ENCODE measurements at regions not wholly inside any gene's neighbourhood (a gene's known extent, or its start where the extent isn't known, plus 50 kb on each side); places are given as distances from the start of the nearest gene placed in this dataset.
"Not testable (repeated sequence)": the region's sequence is repeated elsewhere in the genome, so short reads cannot be mapped to it uniquely, and the experiment has no call there.

GRCh38 chr1:83134322-83135014 is 864.5 kb downstream of the TTLL7 start:
- H3K36me3 ChIP-seq; intact Hi-C loops (cut with micrococcal nuclease); H3K27ac ChIP-seq (replicated peaks); H3K4me3 ChIP-seq; H3K9me3 ChIP-seq (replicated peaks); H3K4me1 ChIP-seq; DNase-seq; H3K27me3 ChIP-seq (ENCODE audit: low read depth): not testable (repeated sequence)

GRCh38 chr1:83131692-83131955 is 867.3 kb downstream of the TTLL7 start:
- no peak for DNase-seq
- Histone ChIP-seq H3K27ac (replicated peaks) (no peak overlapping the region), H3K9me3 (replicated peaks) (no peaks in the 10 kb centered on the region), H3K36me3 (no peaks in the 10 kb centered on the region), H3K4me1 (no peaks in the 10 kb centered on the region), H3K27me3 (ENCODE audit: low read depth) (no peaks in the 10 kb centered on the region), H3K4me3 (no peak overlapping the region)
- TF ChIP-seq CTCF (IDR thresholded peaks at IDR 0.05; ENCODE audit: borderline replicate concordance), result no peak
- intact Hi-C loops (cut with micrococcal nuclease), result no loop called here

GRCh38 chr1:83130886-83131691 is 867.8 kb downstream of the TTLL7 start:
- Histone ChIP-seq H3K27ac (replicated peaks) (no peak overlapping the region), H3K9me3 (replicated peaks) (no peaks in the 10 kb centered on the region), H3K27me3 (ENCODE audit: low read depth) (no peaks in the 10 kb centered on the region), H3K4me3 (no peak overlapping the region), H3K4me1 (no peaks in the 10 kb centered on the region), H3K36me3 (no peaks in the 10 kb centered on the region)
- DNase-seq, result no peak
- TF ChIP-seq CTCF (IDR thresholded peaks at IDR 0.05; ENCODE audit: borderline replicate concordance), result no peak
- intact Hi-C loops (cut with micrococcal nuclease), result no loop called here

GRCh38 chr1:83129107-83129506 is 869.8 kb downstream of the TTLL7 start:
- H3K4me3 ChIP-seq, result no peak overlapping the region
- H3K27me3 ChIP-seq (ENCODE audit: low read depth), result no peaks in the 10 kb centered on the region
- H3K9me3 ChIP-seq (replicated peaks), result no peaks in the 10 kb centered on the region
- TF ChIP-seq CTCF (IDR thresholded peaks at IDR 0.05; ENCODE audit: borderline replicate concordance), result no peak
- intact Hi-C loops (cut with micrococcal nuclease), result no loop called here
- DNase-seq, result no peak
- H3K36me3 ChIP-seq, result no peaks in the 10 kb centered on the region
- no peaks in the 10 kb centered on the region for H3K4me1 ChIP-seq
- no peak overlapping the region for H3K27ac ChIP-seq (replicated peaks)

DNA sequence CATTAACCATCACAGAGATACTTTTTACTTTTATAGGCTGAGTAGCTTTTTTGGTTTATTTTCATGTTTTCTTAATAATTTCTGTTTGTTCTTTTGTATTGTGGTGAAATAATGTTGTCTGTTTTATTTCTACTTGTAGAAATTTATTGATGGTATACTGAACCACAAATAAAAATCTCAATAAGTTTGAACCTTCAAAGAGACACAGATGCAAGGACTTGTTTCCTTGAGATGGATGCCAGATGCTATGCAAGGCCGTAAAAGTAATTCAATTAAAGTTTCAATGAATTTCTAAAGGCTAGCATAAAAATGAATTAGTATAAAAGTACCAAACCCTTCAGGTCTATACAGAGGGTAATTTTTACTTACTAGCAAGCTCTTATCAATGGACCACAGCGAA is 873.5 kb downstream of the TTLL7 start:
- Histone ChIP-seq H3K27ac (replicated peaks) (no peak overlapping the region), H3K9me3 (replicated peaks) (no peaks in the 10 kb centered on the region), H3K36me3 (no peaks in the 10 kb centered on the region), H3K4me3 (no peak overlapping the region), H3K4me1 (no peaks in the 10 kb centered on the region), H3K27me3 (ENCODE audit: low read depth) (no peaks in the 10 kb centered on the region)
- DNase-seq, result no peak
- no peak for TF ChIP-seq CTCF (IDR thresholded peaks at IDR 0.05; ENCODE audit: borderline replicate concordance)
- intact Hi-C loops (cut with micrococcal nuclease), result no loop called here

DNA sequence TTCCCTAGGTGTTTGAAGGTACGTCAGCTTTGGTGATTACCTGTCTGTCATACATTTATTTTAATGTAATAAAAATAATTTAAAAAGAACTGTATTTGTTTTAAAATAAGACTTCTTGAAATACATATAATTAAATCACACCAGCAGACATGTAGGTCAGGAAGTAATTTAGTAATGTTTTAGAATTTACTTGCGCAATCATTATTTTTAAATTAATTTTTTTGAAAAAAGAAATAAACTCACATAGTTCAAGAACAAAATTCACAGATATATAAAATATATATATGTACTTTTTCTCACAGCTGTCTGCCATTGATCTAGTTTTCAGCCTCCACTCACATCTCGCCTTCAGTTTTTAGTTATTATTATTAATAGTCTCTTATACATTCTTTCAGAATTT is 875.9 kb downstream of the TTLL7 start:
- no peak for TF ChIP-seq CTCF (IDR thresholded peaks at IDR 0.05; ENCODE audit: borderline replicate concordance)
- no peaks in the 10 kb centered on the region for H3K9me3 ChIP-seq (replicated peaks)
- DNase-seq, result no peak
- intact Hi-C loops (cut with micrococcal nuclease), result no loop called here
- H3K27ac ChIP-seq (replicated peaks), result no peak overlapping the region
- no peak overlapping the region for H3K4me3 ChIP-seq
- no peaks in the 10 kb centered on the region for H3K27me3 ChIP-seq (ENCODE audit: low read depth)
- no peaks in the 10 kb centered on the region for H3K36me3 ChIP-seq
- no peaks in the 10 kb centered on the region for H3K4me1 ChIP-seq

All from left ventricle myocardium inferior (tissue), 1 donor.